OCI-LY3 (cell line): ENCODE measurements at regions not wholly inside any gene's neighbourhood (a gene's known extent, or its start where the extent isn't known, plus 50 kb on each side); places are given as distances from the start of the nearest gene placed in this dataset.

Experiments
- H2AFZ ChIP-seq: fragments of 200-600, 300-600 bp; shearing (Covaris generic); 2 replicates; pipeline ENCODE4 v1.6.0; 2014; ENCODE audit warnings: antibody characterized with exemption, low read depth, low read length
- H3K27ac ChIP-seq: fragments of 200-600, 300-600 bp; sonication (generic); 2 replicates; pipeline ENCODE4 v1.5.1; 2014; ENCODE audit warnings: mild to moderate bottlenecking, low read length, moderate library complexity, mixed read lengths
- H3K27me3 ChIP-seq: fragments of 200-600, 300-600 bp; sonication (generic); 2 replicates; pipeline ENCODE4 v1.6.1; 2014; ENCODE audit warnings: low read depth, low read length, mixed read lengths
- H3K36me3 ChIP-seq: fragments of 200-600, 300-600 bp; sonication (generic); replicated peaks from 2 replicates; pipeline ENCODE3; 2014; ENCODE audit warnings: low read depth, low read length, mixed read lengths
- H3K4me1 ChIP-seq: fragments of 300-600, 200-600 bp; sonication (generic); 2 replicates; pipeline ENCODE4 v1.6.1; 2014; ENCODE audit warnings: low read length, mixed read lengths
- H3K4me2 ChIP-seq: fragments of 200-600, 300-600 bp; sonication (generic); 2 replicates; pipeline ENCODE4 v1.6.1; 2014; ENCODE audit warnings: low read length, mixed read lengths
- H3K4me3 ChIP-seq: fragments of 300-600, 200-600 bp; sonication (generic); 2 replicates; pipeline ENCODE4 v1.5.1; 2014; ENCODE audit warnings: antibody characterized with exemption, mild to moderate bottlenecking, low read length, moderate library complexity
- H3K79me2 ChIP-seq: fragments of 300-600, 200-600 bp; shearing (Covaris generic); 2 replicates; pipeline ENCODE4 v1.6.1; 2014; ENCODE audit warnings: mild to moderate bottlenecking, low read length, mixed read lengths
- H3K9ac ChIP-seq: fragments of 300-600, 200-600 bp; shearing (Covaris generic); 2 replicates; pipeline ENCODE4 v1.6.0; 2014; ENCODE audit warnings: mild to moderate bottlenecking, low read length, moderate library complexity
- H3K9me3 ChIP-seq: fragments of 200-600, 300-600 bp; shearing (Covaris generic); 2 replicates; pipeline ENCODE4 v1.6.1; 2014; ENCODE audit warnings: low read length, mixed read lengths; ENCODE audit not compliant: insufficient read depth
- H4K20me1 ChIP-seq: fragments of 200-600, 300-600 bp; sonication (generic); 2 replicates; pipeline ENCODE4 v1.6.1; 2016; ENCODE audit warnings: low read length, mixed read lengths; ENCODE audit not compliant: insufficient read depth
- EZH2phosphoT487 ChIP-seq: fragments of 200-600 bp; shearing (Covaris generic); IDR thresholded peaks from 2 replicates; pipeline ENCODE4 v1.6.1; 2018; ENCODE audit warnings: antibody characterized with exemption, mixed run types, low read depth
- TF ChIP-seq, protein P1 (sequence below): fragments of 200-600, 300-600 bp; sonication (generic); IDR thresholded peaks from 2 replicates; pipeline ENCODE4 v1.5.1; 2014; ENCODE audit warnings: antibody characterized with exemption, low read length, low read depth

- H3K79me2 ChIP-seq = no peaks in the 10 kb centered on the region
- no peaks in the 10 kb centered on the region for H3K27me3 ChIP-seq
- H3K9ac ChIP-seq = no peak overlapping the region
- H2AFZ ChIP-seq = no peak overlapping the region
- H4K20me1 ChIP-seq = no peaks in the 10 kb centered on the region
- no peaks in the 10 kb centered on the region for H3K9me3 ChIP-seq
- no peak overlapping the region for H3K4me2 ChIP-seq
- H3K4me3 ChIP-seq = no peak overlapping the region
- H3K27ac ChIP-seq = no peak overlapping the region
- TF ChIP-seq, protein P1, sequence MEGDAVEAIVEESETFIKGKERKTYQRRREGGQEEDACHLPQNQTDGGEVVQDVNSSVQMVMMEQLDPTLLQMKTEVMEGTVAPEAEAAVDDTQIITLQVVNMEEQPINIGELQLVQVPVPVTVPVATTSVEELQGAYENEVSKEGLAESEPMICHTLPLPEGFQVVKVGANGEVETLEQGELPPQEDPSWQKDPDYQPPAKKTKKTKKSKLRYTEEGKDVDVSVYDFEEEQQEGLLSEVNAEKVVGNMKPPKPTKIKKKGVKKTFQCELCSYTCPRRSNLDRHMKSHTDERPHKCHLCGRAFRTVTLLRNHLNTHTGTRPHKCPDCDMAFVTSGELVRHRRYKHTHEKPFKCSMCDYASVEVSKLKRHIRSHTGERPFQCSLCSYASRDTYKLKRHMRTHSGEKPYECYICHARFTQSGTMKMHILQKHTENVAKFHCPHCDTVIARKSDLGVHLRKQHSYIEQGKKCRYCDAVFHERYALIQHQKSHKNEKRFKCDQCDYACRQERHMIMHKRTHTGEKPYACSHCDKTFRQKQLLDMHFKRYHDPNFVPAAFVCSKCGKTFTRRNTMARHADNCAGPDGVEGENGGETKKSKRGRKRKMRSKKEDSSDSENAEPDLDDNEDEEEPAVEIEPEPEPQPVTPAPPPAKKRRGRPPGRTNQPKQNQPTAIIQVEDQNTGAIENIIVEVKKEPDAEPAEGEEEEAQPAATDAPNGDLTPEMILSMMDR = no peak
- no peaks in the 10 kb centered on the region for H3K36me3 ChIP-seq
- H3K4me1 ChIP-seq = no peaks in the 10 kb centered on the region
Observed at GRCh38 chr5:18496041-18496440, 861.8 kb downstream of the TAF11L14 start.

- Histone ChIP-seq H3K9ac (no peak overlapping the region), H3K27me3 (no peaks in the 10 kb centered on the region), H4K20me1 (no peaks in the 10 kb centered on the region), H2AFZ (no peak overlapping the region), H3K4me2 (no peak overlapping the region), H3K4me3 (no peak overlapping the region), H3K27ac (no peak overlapping the region), H3K79me2 (no peaks in the 10 kb centered on the region), H3K4me1 (no peaks in the 10 kb centered on the region), H3K36me3 (no peaks in the 10 kb centered on the region), H3K9me3 (no peaks in the 10 kb centered on the region)
- TF ChIP-seq, protein P1 = no peak
- no peak for TF ChIP-seq EZH2phosphoT487
Observed at GRCh38 chr5:18497089-18497488, 862.8 kb downstream of the TAF11L14 start.

DNA sequence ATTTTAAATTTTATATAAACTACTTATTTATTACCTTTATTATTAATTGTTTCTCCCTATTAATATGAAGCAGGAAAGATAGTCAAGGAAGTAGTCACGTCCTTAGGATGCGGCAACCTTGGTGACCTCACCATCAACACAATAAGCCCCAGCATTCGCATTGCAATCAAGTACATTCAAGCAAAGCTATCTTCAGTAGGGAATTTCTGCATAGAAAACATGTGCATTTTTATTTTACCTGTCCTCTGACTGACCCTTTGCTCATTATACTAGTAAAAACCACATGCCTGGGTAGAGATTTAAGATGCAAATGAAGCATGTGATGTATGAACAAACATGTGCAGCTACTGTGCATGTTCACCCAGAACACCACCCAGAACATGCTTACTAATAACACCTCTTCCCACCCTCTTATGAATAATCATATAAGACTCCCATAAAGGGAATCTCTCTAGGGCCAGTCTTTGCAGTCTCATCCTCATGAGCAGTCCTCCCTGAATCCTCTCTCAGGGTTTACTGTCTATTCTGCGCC lies 869.6 kb downstream of the TAF11L14 start:
- Histone ChIP-seq H3K79me2 (no peaks in the 10 kb centered on the region), H4K20me1 (no peaks in the 10 kb centered on the region), H3K27me3 (no peaks in the 10 kb centered on the region), H3K4me2 (no peak overlapping the region), H3K4me3 (no peak overlapping the region), H3K27ac (no peak overlapping the region), H2AFZ (no peak overlapping the region), H3K36me3 (no peaks in the 10 kb centered on the region), H3K9me3 (no peaks in the 10 kb centered on the region), H3K9ac (no peak overlapping the region), H3K4me1 (no peaks in the 10 kb centered on the region)
- TF ChIP-seq, protein P1 = no peak
- TF ChIP-seq EZH2phosphoT487 = no peak

DNA sequence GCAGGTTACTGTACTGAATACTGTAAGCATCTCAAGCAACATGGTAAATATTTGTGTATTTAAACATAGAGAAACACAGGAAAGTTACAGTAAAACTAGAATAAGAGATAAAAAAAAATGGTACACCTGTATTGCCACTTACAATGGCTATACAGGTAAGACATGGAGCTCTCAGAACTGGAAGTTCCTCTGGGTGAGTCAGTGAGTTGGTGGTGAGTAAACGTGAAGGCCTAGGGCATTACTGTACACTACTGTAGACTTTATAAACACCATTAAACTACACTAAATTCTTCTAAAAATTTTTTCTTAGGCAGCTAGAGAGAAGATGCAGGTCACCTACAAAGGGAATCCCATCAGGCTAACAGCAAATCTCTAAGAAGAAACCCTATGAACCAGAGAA lies 872.9 kb downstream of the TAF11L14 start:
- Histone ChIP-seq H3K4me3 (no peak overlapping the region), H3K79me2 (no peaks in the 10 kb centered on the region), H2AFZ (no peak overlapping the region), H3K4me2 (no peak overlapping the region), H3K9me3 (no peaks in the 10 kb centered on the region), H4K20me1 (no peaks in the 10 kb centered on the region), H3K9ac (no peak overlapping the region), H3K4me1 (no peaks in the 10 kb centered on the region), H3K36me3 (no peaks in the 10 kb centered on the region), H3K27me3 (no peaks in the 10 kb centered on the region), H3K27ac (no peak overlapping the region)
- no peak for TF ChIP-seq EZH2phosphoT487
